ENCODE measurements at regions not wholly inside any gene's neighbourhood (a gene's known extent, or its start where the extent isn't known, plus 50 kb on each side); places are given as distances from the start of the nearest gene placed in this dataset.
A peak's percentile ranks its signal among the peaks of the same experiment; 100 is the strongest.

GRCh38 chr12:11576104-11576503 is 73.4 kb upstream of the ETV6 start:
- Histone ChIP-seq H4K20me1 (replicated peaks; ENCODE audit: control insufficient read depth, extremely low read depth, insufficient read depth, low read length) (no peaks in the 10 kb centered on the region), H3K27me3 (ENCODE audit: control insufficient read depth in 2 of 2, insufficient read depth in 2 of 2, low read length in 2 of 2) (no peaks in the 10 kb centered on the region), H3K4me1 (ENCODE audit: control insufficient read depth, extremely low read depth, insufficient read depth, low read length) (no peaks in the 10 kb centered on the region), H3K36me3 (ENCODE audit: control insufficient read depth in 2 of 2, extremely low read depth in 1 of 2, insufficient read depth in 2 of 2, low read length in 2 of 2) (no peaks in the 10 kb centered on the region), H3K9me3 (replicated peaks; ENCODE audit: control insufficient read depth, insufficient read depth, low read length) (no peaks in the 10 kb centered on the region), H3K79me2 (ENCODE audit: control insufficient read depth, insufficient read depth, low read length) (no peaks in the 10 kb centered on the region), H2AFZ (ENCODE audit: low read depth, low read length) (no peak overlapping the region), H3K9ac (replicated peaks; ENCODE audit: extremely low read depth, insufficient read depth, low read length) (no peak overlapping the region), H3K4me3 (replicated peaks in 1 of 3; ENCODE audit: insufficient read depth in 1 of 3, low read depth in 1 of 3, low read length in 3 of 3) (no peak overlapping the region), H3K9me1 (replicated peaks; ENCODE audit: control insufficient read depth, extremely low read depth, insufficient read depth, low read length) (no peaks in the 10 kb centered on the region), H3K27ac (ENCODE audit: insufficient read depth, low read depth, low read length) (no peak overlapping the region), H3K4me2 (ENCODE audit: insufficient read depth, low read length) (no peak overlapping the region)
- BruUV-seq (replicated peaks) = no TSS peak
- FAIRE-seq = peak; percentile 33
- TF ChIP-seq MYC (IDR thresholded peaks at IDR 0.05; ENCODE audit: low read depth, low read length) (no peak), POLR2A (IDR thresholded peaks at IDR 0.05; ENCODE audit: low read depth, low read length) (no peak), MAX (IDR thresholded peaks at IDR 0.05; ENCODE audit: insufficient read depth, insufficient read length) (no peak), POLR2AphosphoS5 (IDR thresholded peaks at IDR 0.05; ENCODE audit: insufficient read depth, low read depth, low read length) (no peak), FOS (IDR thresholded peaks at IDR 0.05; ENCODE audit: borderline replicate concordance, insufficient read depth, low read length) (no peak), JUN (IDR thresholded peaks at IDR 0.05; ENCODE audit: borderline replicate concordance, insufficient read depth, insufficient read length, low read depth) (no peak), CTCF (IDR thresholded peaks at IDR 0.05; ENCODE audit: extremely low read depth in 1 of 2, insufficient read depth in 1 of 2, low read depth in 1 of 2, low read length in 2 of 2) (no peak)
- intact Hi-C loops (cut with micrococcal nuclease) = no loop called here
- dilution Hi-C loops (cut with MboI; ENCODE audit: extremely low pct_ligation_motif_present, low sequenced_read_pairs) = loop anchor here (25.0 kb wide), 1 partner anchor 461 kb away; no protein-coding TSS in a partner anchor
- ChIA-PET POLR2A (no interaction called here), CTCF (interaction anchor here (2.2 kb wide), 1 partner anchor 457 kb away, joined by 8 read pairs; no protein-coding TSS in a partner anchor)
- DNase-seq (ENCODE audit: low read depth, low spot score) = peak; percentile 26

Measured in endothelial cell of umbilical vein (primary cell).